ENCODE measurements at regions not wholly inside any gene's neighbourhood (a gene's known extent, or its start where the extent isn't known, plus 50 kb on each side); places are given as distances from the start of the nearest gene placed in this dataset.

DNA sequence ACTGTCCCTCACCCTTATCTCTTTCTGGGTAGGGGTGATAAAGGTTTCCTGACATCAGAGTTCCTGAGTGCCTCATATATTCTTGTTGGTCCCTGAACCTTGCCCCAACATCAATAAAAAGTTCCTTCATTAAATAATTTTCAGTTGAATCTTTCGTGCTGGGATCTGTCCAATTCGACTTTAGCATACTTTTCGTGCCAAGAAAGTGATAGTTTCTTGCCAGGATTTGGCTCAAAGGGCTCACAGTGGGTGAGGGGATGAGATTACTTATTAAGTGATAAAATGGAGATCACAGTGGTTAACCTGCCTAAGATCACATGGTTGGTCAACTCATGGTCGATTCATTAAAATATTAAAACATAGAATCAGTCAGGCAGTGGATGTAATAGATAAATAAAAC lies 93.8 kb upstream of the SLC8A1 start:
- DNase-seq: no peak
- ATAC-seq: no peak
- Mint-ChIP-seq H3K9me3 (ENCODE audit: insufficient read depth) (no peaks in the 10 kb centered on the region), H3K36me3 (ENCODE audit: low read depth) (no peaks in the 10 kb centered on the region), H3K27me3 (ENCODE audit: low read depth) (no peaks in the 10 kb centered on the region), H3K4me1 (ENCODE audit: low read depth) (no peaks in the 10 kb centered on the region), H3K4me3 (no peak overlapping the region), H3K27ac (no peak overlapping the region)
- ChIA-PET CTCF (no interaction called here), POLR2A (no interaction called here)

DNA sequence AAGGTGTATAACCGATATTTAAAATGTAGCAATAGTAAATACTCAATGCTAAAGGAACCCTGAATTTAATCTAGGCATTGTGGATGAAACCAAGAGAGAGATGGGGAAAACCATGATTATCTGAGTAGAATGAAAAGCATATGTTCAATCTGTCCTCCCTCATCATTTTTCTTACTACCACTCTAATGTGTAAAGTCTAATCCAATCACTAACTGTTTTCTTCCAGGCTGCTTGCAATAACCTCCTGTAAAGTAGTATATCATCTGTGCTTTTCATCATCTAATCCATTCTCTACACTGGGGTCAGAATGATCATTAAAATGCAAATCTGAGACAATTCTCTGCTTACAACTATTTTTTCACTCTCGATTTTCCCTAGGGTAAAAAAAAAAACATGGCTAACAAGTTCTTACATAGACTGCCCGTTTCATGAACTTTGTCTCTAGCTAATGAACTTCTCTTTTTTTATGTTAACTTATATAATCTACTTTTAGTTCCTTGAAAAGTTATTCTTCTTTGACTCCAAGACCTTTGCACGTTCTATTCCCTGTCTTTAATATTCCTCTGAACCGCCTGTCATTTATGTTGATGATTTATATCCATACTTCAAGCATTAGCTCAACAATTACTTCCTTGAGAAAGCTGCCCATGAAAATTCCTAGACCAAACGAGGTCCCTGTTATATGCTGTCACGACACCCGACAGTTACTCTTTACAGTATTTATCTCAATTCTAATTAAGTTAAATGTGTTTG lies 94.7 kb upstream of the SLC8A1 start:
- Mint-ChIP-seq H3K9me3 (ENCODE audit: insufficient read depth) (no peaks in the 10 kb centered on the region), H3K4me1 (ENCODE audit: low read depth) (no peaks in the 10 kb centered on the region), H3K27ac (no peak overlapping the region), H3K27me3 (ENCODE audit: low read depth) (no peaks in the 10 kb centered on the region), H3K36me3 (ENCODE audit: low read depth) (no peaks in the 10 kb centered on the region), H3K4me3 (no peak overlapping the region)
- DNase-seq: no peak
- no peak for ATAC-seq
- ChIA-PET POLR2A (no interaction called here), CTCF (no interaction called here)

DNA sequence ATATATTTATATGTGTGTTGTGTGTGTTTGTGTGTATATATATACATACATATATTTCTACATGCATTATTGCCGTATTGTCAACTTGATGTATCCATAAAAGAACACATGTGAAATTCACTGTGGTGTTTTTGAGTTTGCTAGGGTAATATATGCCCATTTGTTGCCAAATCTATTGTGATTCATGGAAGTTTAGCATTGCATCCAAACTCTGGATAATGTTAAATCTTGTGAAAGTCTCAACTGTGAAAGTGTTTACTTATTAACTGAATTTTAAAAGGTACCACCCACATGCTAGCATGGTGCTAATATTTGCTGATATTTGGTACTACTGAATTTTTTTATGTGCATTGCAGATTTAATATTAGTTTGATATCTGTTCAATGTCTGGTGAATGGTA lies 96.6 kb upstream of the SLC8A1 start:
- Mint-ChIP-seq H3K4me3 (no peak overlapping the region), H3K36me3 (ENCODE audit: low read depth) (no peaks in the 10 kb centered on the region), H3K27ac (no peak overlapping the region), H3K9me3 (ENCODE audit: insufficient read depth) (no peaks in the 10 kb centered on the region), H3K4me1 (ENCODE audit: low read depth) (no peaks in the 10 kb centered on the region), H3K27me3 (ENCODE audit: low read depth) (no peaks in the 10 kb centered on the region)
- ChIA-PET POLR2A (no interaction called here), CTCF (no interaction called here)
- ATAC-seq (no peak), DNase-seq (no peak)

DNA sequence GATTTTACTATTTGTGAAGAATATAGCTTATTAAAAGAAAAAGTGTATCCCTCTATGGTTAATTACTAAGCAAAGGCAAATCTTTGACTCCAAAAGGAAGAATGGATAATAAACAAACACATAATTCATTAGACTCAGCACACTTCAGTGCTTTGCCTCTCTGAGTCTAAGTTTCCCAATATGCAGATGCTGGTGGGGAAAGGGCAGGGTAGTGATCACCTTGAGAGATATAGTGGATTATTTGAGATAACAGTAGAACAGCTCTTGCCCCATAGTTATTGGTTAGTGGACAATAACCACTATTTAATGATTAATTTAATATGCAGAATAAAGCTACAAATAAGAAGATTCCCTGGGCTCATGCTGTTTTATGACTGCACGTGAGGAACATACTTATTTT lies 98.2 kb upstream of the SLC8A1 start:
- DNase-seq (no peak), ATAC-seq (no peak)
- ChIA-PET POLR2A (no interaction called here), CTCF (interaction anchor here (1.2 kb wide), 1 partner anchor 306 kb away, joined by 3 read pairs; no protein-coding TSS in a partner anchor)
- Mint-ChIP-seq H3K4me1 (ENCODE audit: low read depth) (no peaks in the 10 kb centered on the region), H3K36me3 (ENCODE audit: low read depth) (no peaks in the 10 kb centered on the region), H3K9me3 (ENCODE audit: insufficient read depth) (no peaks in the 10 kb centered on the region), H3K27me3 (ENCODE audit: low read depth) (peaks cover 4% of the 10 kb centered on the region), H3K4me3 (no peak overlapping the region), H3K27ac (no peak overlapping the region)

DNA sequence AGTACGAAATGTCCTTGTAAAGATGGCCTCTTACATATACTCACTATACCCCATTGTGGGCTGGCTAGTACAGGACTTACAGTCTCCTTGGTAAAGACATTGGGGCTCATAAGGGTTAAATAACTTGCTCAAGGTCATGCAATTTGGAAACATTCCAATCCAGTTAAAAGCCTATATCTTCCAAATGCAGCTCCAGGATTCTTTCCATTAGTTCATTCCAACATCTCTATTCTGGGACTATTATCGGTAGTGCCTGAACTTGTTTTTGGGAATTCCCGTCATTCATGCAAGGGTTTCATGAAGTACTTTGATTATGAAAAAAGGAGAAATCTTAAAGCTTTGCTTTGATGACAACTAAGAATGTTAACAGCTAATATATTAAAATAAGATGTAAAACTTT lies 99.2 kb upstream of the SLC8A1 start:
- POLR2A ChIA-PET: no interaction called here
- DNase-seq (no peak), ATAC-seq (no peak)
- Mint-ChIP-seq H3K4me3 (no peak overlapping the region), H3K9me3 (ENCODE audit: insufficient read depth) (no peaks in the 10 kb centered on the region), H3K36me3 (ENCODE audit: low read depth) (no peaks in the 10 kb centered on the region), H3K27me3 (ENCODE audit: low read depth) (peaks cover 4% of the 10 kb centered on the region), H3K4me1 (ENCODE audit: low read depth) (no peaks in the 10 kb centered on the region), H3K27ac (no peak overlapping the region)
- CTCF ChIA-PET: no interaction called here

DNA sequence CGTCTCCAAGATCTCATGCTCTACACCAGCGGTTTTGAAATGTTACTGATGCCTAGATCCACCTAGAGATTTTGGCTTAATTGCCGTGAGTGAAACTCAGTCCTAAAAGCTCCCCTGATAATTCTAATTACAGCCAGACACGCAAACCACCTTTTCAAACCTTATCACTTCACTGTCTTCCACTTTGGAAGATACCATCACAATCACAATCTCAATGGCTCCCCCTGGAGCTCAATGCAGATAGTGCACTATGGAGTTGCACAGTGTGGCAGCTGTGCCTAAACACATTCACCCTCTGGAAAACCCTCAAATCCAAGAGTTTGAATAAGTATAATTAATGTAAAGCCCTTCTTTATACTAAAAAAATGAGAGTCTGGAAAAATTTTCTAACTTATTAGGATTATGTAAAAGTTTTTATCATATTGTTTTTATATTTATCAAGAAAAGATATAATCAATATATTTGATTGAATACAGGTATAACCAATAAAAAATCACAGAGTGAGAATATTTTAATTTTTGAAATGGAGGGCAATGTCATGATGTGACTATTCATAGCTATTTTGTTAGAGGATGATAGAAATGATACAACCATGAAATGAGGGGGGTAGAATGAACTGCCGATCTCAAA lies 102.9 kb upstream of the SLC8A1 start:
- Mint-ChIP-seq H3K4me3 (no peak overlapping the region), H3K4me1 (ENCODE audit: low read depth) (no peaks in the 10 kb centered on the region), H3K36me3 (ENCODE audit: low read depth) (no peaks in the 10 kb centered on the region), H3K9me3 (ENCODE audit: insufficient read depth) (no peaks in the 10 kb centered on the region), H3K27ac (no peak overlapping the region), H3K27me3 (ENCODE audit: low read depth) (peaks cover 4% of the 10 kb centered on the region)
- ATAC-seq (peak; percentile 68), DNase-seq (peak; percentile 63)
- ChIA-PET CTCF (interaction anchor here (0.8 to 5.4 kb wide), 10 partner anchors 14 to 643 kb away, joined by 3 to 56 read pairs (median 4); no protein-coding TSS in a partner anchor), POLR2A (no interaction called here)

DNA sequence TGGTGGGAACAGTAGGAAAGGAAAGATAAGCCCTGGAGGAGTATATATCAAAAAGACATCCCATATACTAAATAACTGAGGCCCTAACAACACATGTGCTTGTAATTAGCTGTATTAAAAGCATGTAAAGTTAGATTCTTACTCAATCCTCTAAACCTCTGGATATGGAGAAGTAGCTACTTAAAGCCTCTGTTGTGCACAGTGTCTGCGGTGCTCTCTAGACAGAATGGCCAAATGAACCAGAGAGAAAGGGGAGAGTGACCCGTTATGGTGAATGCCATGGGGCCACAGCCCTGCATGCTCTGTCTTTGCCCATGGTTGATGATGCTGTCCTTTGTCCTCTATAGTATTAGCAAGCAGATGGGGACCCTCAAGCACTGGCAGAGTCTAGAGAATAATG lies 104.4 kb upstream of the SLC8A1 start:
- Mint-ChIP-seq H3K27me3 (ENCODE audit: low read depth) (peaks cover 4% of the 10 kb centered on the region), H3K4me3 (no peak overlapping the region), H3K4me1 (ENCODE audit: low read depth) (no peaks in the 10 kb centered on the region), H3K36me3 (ENCODE audit: low read depth) (no peaks in the 10 kb centered on the region), H3K27ac (no peak overlapping the region), H3K9me3 (ENCODE audit: insufficient read depth) (no peaks in the 10 kb centered on the region)
- ATAC-seq: no peak
- ChIA-PET CTCF (interaction anchor here (1.1 to 5.4 kb wide), 3 partner anchors 13 to 642 kb away, joined by 3 to 56 read pairs (median 3); no protein-coding TSS in a partner anchor), POLR2A (no interaction called here)
- DNase-seq: no peak

DNA sequence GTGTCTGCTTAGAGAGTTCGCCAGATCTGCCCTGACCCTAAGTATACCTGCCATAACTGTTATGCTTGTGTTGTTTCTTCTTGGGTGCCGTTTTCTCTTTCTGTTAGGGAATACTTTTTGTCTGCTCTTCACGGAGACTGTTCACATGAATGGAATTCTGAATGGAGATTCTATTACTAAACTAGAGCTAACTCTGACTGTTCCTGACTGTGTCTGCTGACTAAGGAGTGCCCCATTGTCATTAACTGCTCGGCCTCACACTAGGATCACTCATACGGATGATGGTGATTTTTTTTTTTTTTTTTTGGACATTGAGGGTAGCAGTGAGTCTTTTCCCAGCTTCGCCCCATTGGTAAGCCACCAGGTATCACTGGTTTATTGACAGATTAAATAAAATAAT lies 104.8 kb upstream of the SLC8A1 start:
- H3K27ac Mint-ChIP-seq: no peak overlapping the region
- no peaks in the 10 kb centered on the region for H3K9me3 Mint-ChIP-seq (ENCODE audit: insufficient read depth)
- H3K4me3 Mint-ChIP-seq: no peak overlapping the region
- H3K27me3 Mint-ChIP-seq (ENCODE audit: low read depth): peaks cover 4% of the 10 kb centered on the region
- H3K36me3 Mint-ChIP-seq (ENCODE audit: low read depth): no peaks in the 10 kb centered on the region
- ChIA-PET CTCF (interaction anchor here (1.1 to 5.4 kb wide), 2 partner anchors 13 to 642 kb away, joined by 3 to 56 read pairs; no protein-coding TSS in a partner anchor), POLR2A (no interaction called here)
- ATAC-seq (no peak), DNase-seq (no peak)
- no peaks in the 10 kb centered on the region for H3K4me1 Mint-ChIP-seq (ENCODE audit: low read depth)

DNA sequence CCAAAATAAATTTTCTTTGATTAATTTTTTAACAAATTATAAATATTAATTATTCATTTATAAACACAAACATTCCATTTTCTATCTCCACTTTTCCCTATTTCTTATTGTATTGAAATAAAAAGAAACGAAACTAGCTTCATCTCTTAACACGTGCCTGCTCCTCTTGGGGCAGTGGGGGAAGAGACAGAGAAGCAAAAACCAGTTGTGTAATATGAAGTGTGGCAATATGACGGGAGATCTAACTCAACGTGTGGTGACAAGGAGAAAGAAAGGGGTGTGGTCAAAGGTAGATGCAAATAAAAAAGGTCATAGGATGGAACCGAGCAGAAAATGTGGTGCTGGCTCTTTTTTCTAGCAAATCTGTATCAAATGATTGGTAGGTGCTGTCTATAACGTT lies 106.9 kb upstream of the SLC8A1 start:
- H3K36me3 Mint-ChIP-seq (ENCODE audit: low read depth): no peaks in the 10 kb centered on the region

DNA sequence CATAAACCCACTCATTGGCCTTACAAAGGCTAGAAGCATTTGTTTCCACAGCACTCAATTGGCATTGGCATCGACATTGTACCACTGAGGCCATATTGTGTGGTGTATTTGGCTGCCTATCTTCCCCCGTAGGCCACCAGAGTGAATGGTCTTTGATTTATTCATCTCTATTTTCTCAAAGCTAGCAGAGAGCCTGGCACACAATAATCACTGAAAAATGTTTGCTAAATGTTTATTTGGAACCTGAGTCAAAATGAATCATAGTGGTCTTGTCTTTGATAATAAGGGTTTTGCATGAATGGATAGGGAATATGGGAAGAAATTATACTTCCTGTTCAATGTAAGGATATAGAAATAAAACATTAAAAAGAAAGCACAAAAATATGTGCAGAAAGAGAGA lies 107.3 kb upstream of the SLC8A1 start:
- Mint-ChIP-seq H3K4me1 (ENCODE audit: low read depth) (no peaks in the 10 kb centered on the region), H3K27ac (no peak overlapping the region), H3K4me3 (no peak overlapping the region), H3K36me3 (ENCODE audit: low read depth) (no peaks in the 10 kb centered on the region), H3K9me3 (ENCODE audit: insufficient read depth) (no peaks in the 10 kb centered on the region), H3K27me3 (ENCODE audit: low read depth) (peaks cover 2% of the 10 kb centered on the region)
- ChIA-PET POLR2A (no interaction called here), CTCF (interaction anchor here (0.6 kb wide), 1 partner anchor 975 kb away, joined by 4 read pairs; no protein-coding TSS in a partner anchor)
- ATAC-seq (no peak), DNase-seq (no peak)

More for the DNA sequence above, 106.9 kb upstream of the SLC8A1 start:
- peaks cover 4% of the 10 kb centered on the region for H3K27me3 Mint-ChIP-seq (ENCODE audit: low read depth)
- H3K4me3 Mint-ChIP-seq: no peak overlapping the region
- ATAC-seq: no peak
- H3K9me3 Mint-ChIP-seq (ENCODE audit: insufficient read depth): no peaks in the 10 kb centered on the region
- H3K4me1 Mint-ChIP-seq (ENCODE audit: low read depth): no peaks in the 10 kb centered on the region
- H3K27ac Mint-ChIP-seq: no peak overlapping the region
- DNase-seq: no peak
- POLR2A ChIA-PET: no interaction called here
- CTCF ChIA-PET: interaction anchor here (0.6 kb wide), 1 partner anchor 974 kb away, joined by 4 read pairs; no protein-coding TSS in a partner anchor

DNA sequence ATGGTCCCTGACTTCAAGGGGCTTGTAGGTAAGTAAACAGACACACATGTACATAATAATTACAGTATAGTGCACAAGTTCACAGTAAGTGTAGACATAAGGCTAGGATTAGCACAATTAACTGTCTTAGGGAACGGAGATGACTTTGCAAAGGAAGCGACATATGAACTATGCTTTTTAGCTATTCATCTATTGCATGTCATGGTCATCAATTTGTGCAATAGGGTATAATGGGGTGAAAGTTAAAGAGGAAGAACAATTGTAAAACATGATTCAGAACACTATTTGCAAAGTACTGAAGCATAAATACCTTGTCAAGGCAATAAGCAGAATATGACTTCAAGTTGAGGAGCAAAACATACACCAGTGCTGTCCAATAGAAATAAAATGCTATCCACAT lies 112.3 kb upstream of the SLC8A1 start:
- ChIA-PET POLR2A (no interaction called here), CTCF (no interaction called here)
- H3K27ac Mint-ChIP-seq: no peak overlapping the region
- no peaks in the 10 kb centered on the region for H3K9me3 Mint-ChIP-seq (ENCODE audit: insufficient read depth)
- no peaks in the 10 kb centered on the region for H3K4me1 Mint-ChIP-seq (ENCODE audit: low read depth)
- no peaks in the 10 kb centered on the region for H3K27me3 Mint-ChIP-seq (ENCODE audit: low read depth)
- no peak for ATAC-seq
- no peaks in the 10 kb centered on the region for H3K36me3 Mint-ChIP-seq (ENCODE audit: low read depth)
- H3K4me3 Mint-ChIP-seq: no peak overlapping the region
- DNase-seq: no peak

DNA sequence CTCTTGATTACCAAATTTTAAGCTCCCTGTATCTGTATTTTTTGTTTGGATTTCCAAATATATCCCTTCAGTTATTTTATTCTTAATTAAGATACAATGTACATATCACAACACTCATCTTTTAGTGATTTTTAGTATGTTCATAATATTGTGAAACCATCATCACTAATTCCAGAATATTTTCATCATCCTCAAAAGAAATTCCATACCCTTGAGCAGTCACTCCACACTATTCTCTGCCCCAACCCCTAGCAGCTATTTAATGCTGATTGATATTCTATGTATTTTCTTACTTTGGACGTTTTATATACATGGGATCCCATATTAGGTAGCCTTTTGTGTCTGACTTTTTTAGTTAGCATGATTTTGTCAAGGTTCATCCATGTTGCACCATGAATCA lies 127.4 kb upstream of the SLC8A1 start:
- Mint-ChIP-seq H3K27ac (no peak overlapping the region), H3K4me1 (ENCODE audit: low read depth) (no peaks in the 10 kb centered on the region), H3K27me3 (ENCODE audit: low read depth) (no peaks in the 10 kb centered on the region), H3K36me3 (ENCODE audit: low read depth) (no peaks in the 10 kb centered on the region), H3K9me3 (ENCODE audit: insufficient read depth) (no peaks in the 10 kb centered on the region), H3K4me3 (no peak overlapping the region)
- CTCF ChIA-PET: no interaction called here
- ATAC-seq (no peak), DNase-seq (no peak)
- POLR2A ChIA-PET: no interaction called here
